MM.1S (cell line): ENCODE measurements at regions not wholly inside any gene's neighbourhood (a gene's known extent, or its start where the extent isn't known, plus 50 kb on each side); places are given as distances from the start of the nearest gene placed in this dataset.

Source experiments
- EZH2phosphoT487 ChIP-seq: fragments of 300-600 bp; sonication (generic); IDR thresholded peaks from 2 replicates; pipeline ENCODE4 v1.6.1; 2018; ENCODE audit warnings: antibody characterized with exemption, low read length
- TF ChIP-seq, protein P1 (sequence below): fragments of 300-600 bp; sonication (generic); IDR thresholded peaks from 2 replicates; pipeline ENCODE4 v1.5.1; 2016; ENCODE audit warnings: antibody characterized with exemption, low read length, mixed read lengths

DNA sequence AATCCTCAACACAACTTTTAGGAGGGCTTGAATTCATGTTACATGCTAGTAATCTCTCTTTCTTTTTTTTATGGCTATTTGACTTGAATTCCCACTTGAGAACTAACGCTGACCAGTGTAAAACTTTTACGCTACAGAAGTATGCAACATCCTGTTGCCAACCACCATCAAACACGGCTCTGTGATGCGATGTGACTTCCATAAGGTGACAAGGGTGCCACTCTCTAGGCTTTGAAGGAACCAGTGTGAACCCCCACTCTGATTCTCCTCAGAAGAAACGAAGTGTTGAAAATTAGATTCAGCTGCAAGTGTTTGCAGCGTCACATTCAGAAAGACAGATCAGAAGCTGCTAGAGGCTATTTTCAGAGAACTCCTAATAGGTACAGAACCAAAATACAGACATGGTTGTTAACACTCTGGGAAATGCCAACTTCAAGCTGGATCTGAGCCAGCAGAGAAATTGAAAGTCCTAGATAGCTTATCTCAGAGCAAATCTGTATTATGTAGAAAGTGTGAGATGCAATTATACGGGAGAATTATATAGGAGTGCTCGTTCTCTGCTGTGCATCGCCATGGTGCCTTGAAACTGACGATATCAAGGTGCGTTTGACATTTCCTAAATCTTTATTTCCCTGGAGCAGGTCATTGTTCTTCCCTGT is 271.2 kb downstream of the LPIN1 start:
- TF ChIP-seq EZH2phosphoT487: no peak
- TF ChIP-seq, protein P1, sequence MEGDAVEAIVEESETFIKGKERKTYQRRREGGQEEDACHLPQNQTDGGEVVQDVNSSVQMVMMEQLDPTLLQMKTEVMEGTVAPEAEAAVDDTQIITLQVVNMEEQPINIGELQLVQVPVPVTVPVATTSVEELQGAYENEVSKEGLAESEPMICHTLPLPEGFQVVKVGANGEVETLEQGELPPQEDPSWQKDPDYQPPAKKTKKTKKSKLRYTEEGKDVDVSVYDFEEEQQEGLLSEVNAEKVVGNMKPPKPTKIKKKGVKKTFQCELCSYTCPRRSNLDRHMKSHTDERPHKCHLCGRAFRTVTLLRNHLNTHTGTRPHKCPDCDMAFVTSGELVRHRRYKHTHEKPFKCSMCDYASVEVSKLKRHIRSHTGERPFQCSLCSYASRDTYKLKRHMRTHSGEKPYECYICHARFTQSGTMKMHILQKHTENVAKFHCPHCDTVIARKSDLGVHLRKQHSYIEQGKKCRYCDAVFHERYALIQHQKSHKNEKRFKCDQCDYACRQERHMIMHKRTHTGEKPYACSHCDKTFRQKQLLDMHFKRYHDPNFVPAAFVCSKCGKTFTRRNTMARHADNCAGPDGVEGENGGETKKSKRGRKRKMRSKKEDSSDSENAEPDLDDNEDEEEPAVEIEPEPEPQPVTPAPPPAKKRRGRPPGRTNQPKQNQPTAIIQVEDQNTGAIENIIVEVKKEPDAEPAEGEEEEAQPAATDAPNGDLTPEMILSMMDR: no peak
